HEK293 (cell line): ENCODE measurements at regions not wholly inside any gene's neighbourhood (a gene's known extent, or its start where the extent isn't known, plus 50 kb on each side); places are given as distances from the start of the nearest gene placed in this dataset.
"Not testable (repeated sequence)": the region's sequence is repeated elsewhere in the genome, so short reads cannot be mapped to it uniquely, and the experiment has no call there.

Source experiments
- CTCF ChIA-PET: fragments of 350-600 bp; formaldehyde crosslinking; extraction: SDS; loops from one replicate; lab custom pipeline; 2021; ENCODE audit warnings: antibody characterized with exemption; lab: Yijun Ruan, JAX
- POLR2A ChIA-PET: fragments of 300-600 bp; formaldehyde crosslinking; extraction: SDS; loops from one replicate; lab custom pipeline; 2020; ENCODE audit warnings: antibody characterized with exemption, inconsistent platforms; lab: Yijun Ruan, JAX
- H3K27ac ChIP-seq: fragments of 200-500 bp; sonication (Bioruptor generic); 2 replicates; pipeline ENCODE4 v1.5.1; 2014; ENCODE audit warnings: low read depth, low read length, control low read depth, inconsistent platforms; ENCODE audit errors: extremely low read depth
- H3K36me3 ChIP-seq, 2 experiments: fragments of 200-500 bp in 1 of 2; sonication (Bioruptor generic) in 1 of 2; 1 replicate in 1 of 2; 2 replicates in 1 of 2; pipeline ENCODE4 v1.5.1; 2014 to 2017; ENCODE audit warnings: inconsistent platforms in 2 of 2, low read length in 2 of 2; ENCODE audit not compliant: control insufficient read depth in 2 of 2, insufficient read depth in 1 of 2
- H3K4me1 ChIP-seq: fragments of 200-500 bp; sonication (Bioruptor generic); 2 replicates; pipeline ENCODE4 v1.5.1; 2014; ENCODE audit warnings: mild to moderate bottlenecking, low read length, inconsistent platforms; ENCODE audit not compliant: control insufficient read depth, insufficient read depth
- H3K4me3 ChIP-seq: 2 replicates; pipeline ENCODE4 v1.5.1; 2011; ENCODE audit warnings: low read depth, mild to moderate bottlenecking, control low read depth, low read length, moderate library complexity
- H3K9me3 ChIP-seq: fragments of 200-500 bp; sonication (Bioruptor generic); 2 replicates; pipeline ENCODE4 v1.5.1; 2014; ENCODE audit warnings: low read depth, low read length, inconsistent platforms; ENCODE audit not compliant: control insufficient read depth, insufficient read depth
- KLF17 ChIP-seq: fragments of 450-650 bp; formaldehyde crosslinking; IDR thresholded peaks from 2 replicates; pipeline ENCODE4 v1.5.1; 2016; ENCODE audit warnings: missing biosample characterization, missing genetic modification characterization
- KLF9 ChIP-seq: fragments of 450-650 bp; formaldehyde crosslinking; IDR thresholded peaks from 2 replicates; pipeline ENCODE4 v1.5.1; 2016; ENCODE audit warnings: missing biosample characterization, missing genetic modification characterization, low read depth
- SCRT2 ChIP-seq: fragments of 450-650 bp; formaldehyde crosslinking; IDR thresholded peaks from 2 replicates; pipeline ENCODE4 v1.5.1; 2016; ENCODE audit warnings: missing biosample characterization, missing genetic modification characterization
- ZBTB21 ChIP-seq: fragments of 450-650 bp; formaldehyde crosslinking; IDR thresholded peaks from 2 replicates; pipeline ENCODE4 v1.5.1; 2017; ENCODE audit warnings: missing biosample characterization, missing genetic modification characterization
- ZIC2 ChIP-seq: fragments of 450-650 bp; formaldehyde crosslinking; IDR thresholded peaks from 2 replicates; pipeline ENCODE4 v1.5.1; 2016; ENCODE audit warnings: missing biosample characterization, missing genetic modification characterization
- ZNF26 ChIP-seq: fragments of 450-650 bp; formaldehyde crosslinking; IDR thresholded peaks from 2 replicates; pipeline ENCODE4 v1.5.1; 2016; ENCODE audit warnings: missing biosample characterization, missing genetic modification characterization
- ZNF280C ChIP-seq: fragments of 450-650 bp; formaldehyde crosslinking; IDR thresholded peaks from 2 replicates; pipeline ENCODE4 v1.5.1; 2016; ENCODE audit warnings: missing biosample characterization, missing genetic modification characterization
- ZNF335 ChIP-seq: fragments of 450-650 bp; formaldehyde crosslinking; conservative IDR thresholded peaks from 2 replicates; pipeline ENCODE4 v1.5.1; 2016; ENCODE audit warnings: missing biosample characterization, missing genetic modification characterization
- ZNF354C ChIP-seq: fragments of 450-650 bp; formaldehyde crosslinking; IDR thresholded peaks from 2 replicates; pipeline ENCODE4 v1.5.1; 2016; ENCODE audit warnings: missing biosample characterization, missing genetic modification characterization, low read depth, borderline replicate concordance
- ZNF394 ChIP-seq: fragments of 450-650 bp; formaldehyde crosslinking; IDR thresholded peaks from 2 replicates; pipeline ENCODE4 v1.5.1; 2016; ENCODE audit warnings: missing biosample characterization, missing genetic modification characterization, mild to moderate bottlenecking, moderate library complexity, borderline replicate concordance
- ZNF398 ChIP-seq: fragments of 450-650 bp; formaldehyde crosslinking; IDR thresholded peaks from 2 replicates; pipeline ENCODE4 v1.5.1; 2017; ENCODE audit warnings: missing biosample characterization, missing genetic modification characterization
- ZNF514 ChIP-seq: fragments of 450-650 bp; formaldehyde crosslinking; IDR thresholded peaks from 2 replicates; pipeline ENCODE4 v1.5.1; 2016; ENCODE audit warnings: missing biosample characterization, missing genetic modification characterization
- ZNF529 ChIP-seq: fragments of 450-650 bp; formaldehyde crosslinking; IDR thresholded peaks from 2 replicates; pipeline ENCODE4 v1.5.1; 2017; ENCODE audit warnings: missing genetic modification characterization, missing biosample characterization; ENCODE audit not compliant: insufficient replicate concordance
- ZNF549 ChIP-seq: fragments of 450-650 bp; IDR thresholded peaks from 2 replicates; pipeline ENCODE4 v1.5.1; 2018; ENCODE audit warnings: missing biosample characterization, missing genetic modification characterization, mild to moderate bottlenecking, inconsistent platforms, moderate library complexity
- ZNF704 ChIP-seq: fragments of 450-650 bp; formaldehyde crosslinking; IDR thresholded peaks from 2 replicates; pipeline ENCODE4 v1.5.1; 2016; ENCODE audit warnings: missing biosample characterization, missing genetic modification characterization
- ZXDB ChIP-seq: fragments of 450-650 bp; formaldehyde crosslinking; IDR thresholded peaks from 2 replicates; pipeline ENCODE4 v1.5.1; 2016; ENCODE audit warnings: missing biosample characterization, missing genetic modification characterization

- H3K9me3 ChIP-seq, POLR2A ChIA-PET, H3K4me1 ChIP-seq, H3K36me3 ChIP-seq, H3K4me3 ChIP-seq, H3K27ac ChIP-seq: not testable (repeated sequence)
- CTCF ChIA-PET, result interaction anchor here (0.6 kb wide), 1 partner anchor 194 kb away, joined by 3 read pairs; no protein-coding TSS in a partner anchor
Observed at GRCh38 chr1:99374693-99375092, 110.4 kb downstream of the PLPPR4 start.

GRCh38 chr1:99384021-99384420, 119.7 kb downstream of the PLPPR4 start:
- H3K27ac ChIP-seq, result no peak overlapping the region
- POLR2A ChIA-PET, result no interaction called here
- no peaks in the 10 kb centered on the region for H3K9me3 ChIP-seq
- no peaks in the 10 kb centered on the region for H3K4me1 ChIP-seq
- no peak overlapping the region for H3K4me3 ChIP-seq
- CTCF ChIA-PET, result interaction anchor here (0.5 kb wide), 1 partner anchor 1560 kb away, joined by 3 read pairs; no protein-coding TSS in a partner anchor
- no peaks in the 10 kb centered on the region for H3K36me3 ChIP-seq
- TF ChIP-seq KLF9 (tag by site-specific recombination) (no peak), ZNF394 (tag by site-specific recombination) (no peak), KLF17 (tag by site-specific recombination) (no peak), ZNF26 (tag by site-specific recombination) (no peak), SCRT2 (tag by site-specific recombination) (no peak), ZNF529 (tag by site-specific recombination) (no peak), ZNF335 (no peak), ZNF398 (tag by site-specific recombination) (no peak), ZBTB21 (tag by site-specific recombination) (no peak), ZNF354C (tag by site-specific recombination) (no peak), ZIC2 (tag by site-specific recombination) (no peak), ZNF704 (tag by site-specific recombination) (no peak), ZNF549 (tag by site-specific recombination) (no peak), ZNF514 (tag by site-specific recombination) (no peak), ZNF280C (tag by site-specific recombination) (no peak), ZXDB (tag by site-specific recombination) (no peak)
